Coronary artery (tissue), 2 donors: ENCODE measurements at regions not wholly inside any gene's neighbourhood (a gene's known extent, or its start where the extent isn't known, plus 50 kb on each side); places are given as distances from the start of the nearest gene placed in this dataset.

Experiments
- DNase-seq: peaks from one replicate; pipeline ENCODE4 v3.0.0-alpha.2; 2017; ENCODE audit warnings: low spot score
- H3K27ac ChIP-seq, 2 donors: fragments of 200-600 bp; sonication (generic); one replicate each; pipeline ENCODE4 v1.5.1; 2016 to 2019
- H3K4me3 ChIP-seq: fragments of 200-600 bp; sonication (generic); 2 replicates; pipeline ENCODE4 v1.5.1; 2016; ENCODE audit warnings: mild to moderate bottlenecking, moderate library complexity
- CTCF ChIP-seq: fragments of 200-600 bp; sonication (generic); IDR thresholded peaks from one replicate; pipeline ENCODE4 v1.5.1; 2019; ENCODE audit warnings: antibody characterized with exemption

DNA sequence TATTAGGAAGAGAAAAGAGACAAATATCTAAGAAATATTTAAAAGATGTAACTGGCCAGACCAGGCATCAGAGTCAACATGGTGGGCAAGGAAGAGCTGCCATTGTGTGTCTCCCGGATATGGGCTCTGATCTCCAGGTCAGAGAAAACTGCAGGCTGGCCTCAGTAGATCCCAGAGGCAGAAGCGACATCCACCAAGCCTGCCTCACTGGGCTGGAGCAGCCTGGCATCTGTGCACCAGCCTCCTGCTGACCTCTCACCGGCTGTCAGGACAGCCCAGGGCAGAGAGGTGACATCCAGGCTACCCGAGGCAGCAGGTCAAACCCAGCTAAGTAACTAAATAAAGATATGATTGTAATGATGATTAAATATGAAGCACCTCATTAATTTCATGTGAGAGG, 162.8 kb upstream of the TNRC6C start:
- no peak for DNase-seq
- no peak for TF ChIP-seq CTCF
- no peak overlapping the region for H3K4me3 ChIP-seq
- H3K27ac ChIP-seq: peak overlapping the region; percentile 74 to 90

DNA sequence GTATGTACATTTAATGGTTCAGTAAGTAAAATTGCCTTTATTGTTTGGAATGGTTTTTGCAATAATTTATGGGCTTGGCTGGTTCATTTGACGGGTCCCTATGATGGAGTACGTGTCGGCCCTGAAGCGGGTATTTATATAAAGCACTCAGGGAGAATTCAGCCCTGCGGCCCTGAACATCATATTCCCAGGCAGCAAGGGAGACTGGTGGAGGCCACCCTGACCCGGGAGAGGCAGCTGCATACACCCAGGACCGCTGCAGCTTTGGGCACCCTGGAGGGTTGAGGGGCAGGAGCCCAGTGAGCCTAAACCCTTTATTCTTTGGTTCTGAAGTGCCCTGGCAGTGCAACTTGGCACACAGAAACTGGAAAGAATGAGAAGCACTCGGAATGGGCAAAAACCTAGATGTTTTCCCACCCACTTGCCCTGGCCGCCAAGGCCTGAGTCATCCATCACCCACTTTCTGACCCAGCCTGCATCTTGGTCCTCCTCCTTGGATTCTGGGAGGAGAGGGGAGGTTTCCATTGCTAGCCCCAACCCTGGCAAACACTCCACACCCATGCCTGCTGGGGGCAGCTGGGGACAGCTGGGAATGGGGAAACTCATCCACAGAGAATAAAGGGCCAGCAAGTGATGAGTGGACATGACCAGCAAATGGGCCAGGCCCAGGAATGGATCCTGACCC, 162.2 kb upstream of the TNRC6C start:
- Histone ChIP-seq H3K4me3 (no peak overlapping the region), H3K27ac (peak overlapping the region; percentile 74 to 90)
- no peak for TF ChIP-seq CTCF
- peak; percentile 89 for DNase-seq

DNA sequence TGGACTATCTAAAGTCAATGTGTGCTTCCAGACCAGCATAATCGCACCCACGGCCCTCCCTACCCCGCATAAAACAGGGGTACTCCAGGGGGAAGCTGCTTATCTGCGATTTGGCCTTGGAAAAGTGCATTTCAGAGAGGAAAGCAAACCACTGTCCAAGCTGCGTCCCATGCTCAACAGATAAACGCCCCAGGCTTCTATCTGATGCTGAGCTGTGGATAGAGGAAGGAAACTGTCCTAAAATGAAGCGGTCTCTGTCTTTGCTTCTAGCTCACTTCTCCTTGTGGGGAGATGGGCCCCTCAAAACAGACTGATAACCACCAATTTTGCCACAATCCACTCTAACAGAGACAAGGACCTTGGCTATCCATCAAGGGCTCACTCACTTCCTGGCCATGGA, 160.5 kb upstream of the TNRC6C start:
- Histone ChIP-seq H3K4me3 (no peak overlapping the region), H3K27ac (no peak overlapping the region)
- DNase-seq: no peak
- TF ChIP-seq CTCF: no peak

DNA sequence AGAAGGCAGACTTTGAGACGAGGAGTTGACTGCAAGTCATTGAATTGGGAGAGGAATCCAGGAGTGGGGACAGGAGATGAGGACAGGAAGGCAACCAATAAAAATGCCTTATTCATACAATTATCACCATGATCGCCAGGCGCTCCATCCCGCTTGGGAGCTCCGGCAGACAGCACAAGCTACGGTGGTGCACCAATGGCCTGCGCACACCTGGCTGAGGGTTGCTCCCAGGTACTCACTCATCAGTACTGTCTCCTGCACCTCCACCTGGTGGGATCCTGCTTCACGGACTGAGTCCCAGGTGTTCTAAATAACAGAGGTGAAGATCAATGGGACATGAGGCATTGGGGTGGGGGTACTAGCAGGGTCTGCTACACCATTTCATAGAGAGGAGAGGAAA, 160.0 kb upstream of the TNRC6C start:
- no peak for TF ChIP-seq CTCF
- DNase-seq: no peak
- Histone ChIP-seq H3K27ac (no peak overlapping the region), H3K4me3 (no peak overlapping the region)

DNA sequence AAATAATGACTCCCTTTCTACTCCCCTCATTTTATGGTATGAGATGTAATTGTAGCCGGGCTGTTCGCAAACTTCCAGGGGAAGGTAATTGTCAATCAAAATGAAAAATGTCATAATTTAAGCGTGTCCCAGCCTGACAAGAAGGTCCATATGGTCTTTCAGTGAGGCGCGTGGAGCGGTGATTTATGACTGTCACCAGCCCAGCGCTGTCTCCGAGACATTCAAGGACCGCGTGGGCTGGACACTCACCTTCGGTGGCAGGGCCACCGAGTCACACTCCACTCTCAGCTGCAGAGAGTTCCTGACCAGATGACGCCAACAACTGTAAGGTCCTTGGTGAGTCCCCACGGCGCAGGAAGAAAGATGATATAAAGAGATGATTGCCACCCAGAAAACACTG, 157.7 kb upstream of the TNRC6C start:
- H3K4me3 ChIP-seq: no peak overlapping the region
- H3K27ac ChIP-seq: no peak overlapping the region
- DNase-seq: no peak
- TF ChIP-seq CTCF: no peak

DNA sequence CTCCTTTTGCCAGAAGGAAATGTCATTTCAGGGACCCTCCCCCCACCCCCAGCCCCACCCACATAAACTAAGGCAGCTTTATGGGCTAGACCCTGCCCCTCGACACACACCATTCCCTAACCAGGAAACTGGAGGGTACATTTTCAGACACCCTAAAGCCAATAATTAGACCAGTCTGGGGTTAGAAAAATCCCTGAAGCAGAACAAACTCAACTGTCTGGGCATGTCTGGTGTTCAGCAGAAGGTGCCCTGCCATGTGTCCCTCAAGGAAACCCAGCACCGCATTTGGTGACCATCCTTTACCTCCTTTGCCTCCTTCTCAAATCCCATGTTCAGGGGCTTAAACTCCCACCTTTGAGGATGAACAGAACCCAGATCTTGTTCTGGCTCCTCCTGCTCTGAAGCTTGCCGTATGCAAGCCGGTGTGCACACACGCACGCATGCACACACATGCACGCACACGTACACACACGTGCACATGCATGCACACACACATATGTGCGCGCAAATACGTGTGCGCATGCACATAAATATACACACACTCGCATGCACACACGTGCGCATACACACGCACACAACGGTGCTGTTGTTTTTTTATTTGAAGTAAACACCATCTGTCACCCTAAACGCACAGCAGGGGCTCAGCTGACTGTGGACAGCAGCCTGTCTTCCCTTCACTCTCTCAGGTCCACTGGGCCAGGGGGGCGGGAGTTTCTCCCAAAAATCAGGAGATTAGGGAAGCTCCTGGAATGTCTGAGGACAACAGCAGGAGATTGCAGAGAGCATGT, 156.8 kb upstream of the TNRC6C start:
- no peak for TF ChIP-seq CTCF
- H3K27ac ChIP-seq: no peak overlapping the region
- no peak for DNase-seq
- H3K4me3 ChIP-seq: no peak overlapping the region

DNA sequence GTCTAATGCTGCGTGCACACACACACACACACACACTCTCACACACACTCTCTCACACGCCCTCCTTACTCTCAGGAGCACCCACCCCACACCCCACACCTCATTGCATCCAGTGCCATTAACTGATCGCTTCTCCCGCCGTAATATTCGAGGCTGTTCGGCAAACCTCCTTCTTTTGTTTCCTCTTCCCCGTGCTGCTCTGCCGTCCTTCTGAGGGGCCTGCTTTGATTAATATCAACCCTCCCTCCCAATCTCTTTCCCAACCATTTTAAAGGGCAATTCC, 156.2 kb upstream of the TNRC6C start:
- DNase-seq: no peak
- Histone ChIP-seq H3K27ac (no peak overlapping the region), H3K4me3 (no peak overlapping the region)
- no peak for TF ChIP-seq CTCF
